HG03103 (cell line): ENCODE measurements at regions not wholly inside any gene's neighbourhood (a gene's known extent, or its start where the extent isn't known, plus 50 kb on each side); places are given as distances from the start of the nearest gene placed in this dataset.

ENCODE experiments used
- ATAC-seq: cut with Tn5 transposase; IDR thresholded peaks from one replicate; pipeline ENCODE4 v1.9.1; 2021; ENCODE audit warnings: low read depth; ENCODE audit not compliant: unreplicated experiment

DNA sequence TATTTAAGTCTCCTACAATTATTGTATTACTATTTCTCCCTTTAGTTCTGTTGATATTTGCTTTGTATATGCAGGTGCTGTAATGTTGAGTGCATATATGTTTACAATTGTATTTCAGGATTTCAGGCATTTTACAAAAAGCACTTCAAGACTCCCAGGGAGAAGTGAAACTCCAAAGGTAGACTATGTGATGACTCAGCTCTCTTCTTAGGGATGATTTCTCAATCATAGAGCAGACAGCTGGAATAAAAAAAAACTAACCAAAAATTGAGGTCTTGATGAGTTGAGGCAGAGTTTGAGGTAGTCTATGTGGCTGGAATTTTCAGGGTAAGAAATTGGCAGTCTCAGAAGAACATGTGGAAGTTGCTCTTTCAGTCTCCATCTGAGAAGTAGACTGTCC, 786.1 kb downstream of the TFAP2A start:
- no peak for ATAC-seq

DNA sequence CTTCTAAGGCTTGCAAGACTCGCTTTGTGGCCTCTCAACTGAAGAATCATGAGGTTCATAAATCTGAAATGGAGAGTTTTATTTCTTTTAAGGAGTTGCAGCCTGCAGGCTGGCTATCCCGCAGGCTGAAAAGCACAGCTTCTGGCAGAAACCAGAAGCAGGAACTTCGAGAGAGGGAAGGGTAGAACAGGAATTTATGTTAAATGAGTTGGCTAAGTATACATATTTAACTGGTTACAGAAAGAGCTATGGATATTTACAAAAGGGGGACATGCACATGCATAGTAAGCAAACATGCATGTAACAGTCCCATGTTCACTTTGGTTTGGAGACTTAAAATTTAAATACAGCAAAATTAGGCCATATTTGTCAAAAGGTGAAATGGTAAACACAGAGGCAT, 787.0 kb downstream of the TFAP2A start:
- ATAC-seq: no peak

DNA sequence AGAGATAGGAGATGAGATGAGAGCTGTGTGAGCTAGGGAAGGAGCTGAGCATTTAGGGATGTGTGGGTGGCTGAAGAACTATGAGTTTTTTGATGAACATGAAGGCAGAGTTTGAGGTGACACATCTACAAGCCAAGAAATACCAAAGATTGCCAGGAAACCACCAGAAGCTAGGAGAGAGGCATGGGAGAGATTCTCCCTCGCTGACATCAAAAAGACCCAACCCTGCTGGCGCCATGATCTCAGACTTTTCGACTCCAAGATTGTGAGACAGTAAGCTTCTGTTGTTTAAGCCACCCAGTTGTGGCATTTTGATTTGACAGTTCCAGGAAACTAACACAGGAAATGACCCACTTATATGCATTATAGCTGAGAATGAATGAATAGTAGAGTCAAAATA, 790.9 kb downstream of the TFAP2A start:
- ATAC-seq: no peak

DNA sequence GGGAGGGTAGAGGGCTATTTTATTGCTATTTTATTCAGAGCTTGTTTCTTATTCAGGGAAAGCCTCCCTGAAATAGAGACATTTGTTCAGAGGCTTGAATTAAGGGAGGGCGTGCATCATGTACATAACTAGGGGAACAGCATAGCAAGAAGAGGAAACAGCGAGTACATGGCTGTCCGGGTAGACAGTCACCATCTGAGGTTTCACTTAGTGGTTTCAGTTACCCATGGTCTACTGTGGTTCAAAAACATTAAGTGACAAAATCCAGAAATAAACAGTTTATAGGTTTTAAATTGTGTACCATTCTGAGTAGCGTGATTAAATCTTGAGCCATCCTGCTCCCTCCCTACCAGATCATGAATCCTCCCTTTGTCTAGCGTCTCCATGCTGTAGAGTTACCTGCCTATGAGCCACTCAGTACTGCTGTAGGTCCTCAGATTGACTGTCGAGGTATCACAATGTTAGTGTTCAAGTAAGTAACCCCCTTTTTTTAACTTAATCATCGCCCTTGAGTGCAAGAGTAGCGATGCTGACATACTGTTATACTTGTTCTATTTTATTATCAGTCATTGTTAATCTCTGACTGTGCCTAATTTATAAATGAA, 791.5 kb downstream of the TFAP2A start:
- ATAC-seq: no peak

DNA sequence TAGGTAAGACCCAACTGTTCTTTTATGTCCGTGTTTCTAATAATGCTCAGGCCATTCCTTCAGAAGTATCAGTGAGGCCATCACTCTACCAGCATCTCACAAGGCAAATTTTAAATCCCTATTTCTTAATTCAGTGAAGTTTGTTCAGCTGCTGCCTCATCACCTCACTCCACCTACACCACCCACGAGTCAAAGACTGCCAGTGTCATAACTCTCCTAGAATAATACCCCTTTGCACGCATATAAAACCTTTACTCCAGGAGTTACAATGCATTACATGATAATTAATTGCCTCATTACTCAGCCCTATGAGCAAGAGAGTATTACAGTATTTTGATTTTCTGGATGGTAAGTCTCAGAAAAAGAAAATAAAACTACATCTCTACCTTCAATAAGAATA, 793.6 kb downstream of the TFAP2A start:
- ATAC-seq: no peak

DNA sequence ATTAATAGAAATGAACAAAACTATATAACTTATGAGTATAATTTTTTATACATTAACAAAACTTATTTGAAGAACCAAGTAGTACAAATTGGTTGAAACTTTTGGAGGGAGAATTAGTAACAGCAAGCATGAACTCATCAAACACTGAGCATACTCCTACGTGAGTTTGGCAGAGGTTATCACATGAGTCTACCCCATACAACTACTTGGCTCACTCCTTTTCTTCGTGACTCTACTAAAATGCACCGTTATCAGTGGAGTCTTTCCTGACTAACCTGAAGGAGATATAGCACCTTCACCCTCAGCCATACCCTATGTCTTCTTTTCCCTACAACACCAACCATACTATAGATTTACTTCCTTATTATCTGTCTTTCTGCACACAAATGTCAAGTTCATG, 794.2 kb downstream of the TFAP2A start:
- ATAC-seq: no peak

DNA sequence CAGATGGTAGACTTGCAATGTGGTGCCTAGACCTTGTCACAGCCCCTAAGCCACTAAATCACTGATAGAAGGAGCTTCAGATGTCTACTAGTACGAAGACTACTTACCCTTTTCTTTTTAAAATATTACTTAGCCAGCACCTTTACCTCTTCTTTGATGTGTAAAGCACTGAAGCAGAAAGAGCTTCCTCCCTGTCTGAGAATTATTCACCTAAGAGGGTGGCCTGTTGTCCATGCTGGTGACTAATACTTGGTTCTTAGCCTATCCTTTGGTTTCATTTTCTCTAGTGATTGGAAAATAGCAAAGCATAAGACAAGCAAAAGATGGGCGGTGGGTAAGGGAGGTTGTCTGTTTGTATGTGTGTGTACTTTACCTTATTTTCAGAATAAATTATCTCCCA, 794.6 kb downstream of the TFAP2A start:
- ATAC-seq: no peak

DNA sequence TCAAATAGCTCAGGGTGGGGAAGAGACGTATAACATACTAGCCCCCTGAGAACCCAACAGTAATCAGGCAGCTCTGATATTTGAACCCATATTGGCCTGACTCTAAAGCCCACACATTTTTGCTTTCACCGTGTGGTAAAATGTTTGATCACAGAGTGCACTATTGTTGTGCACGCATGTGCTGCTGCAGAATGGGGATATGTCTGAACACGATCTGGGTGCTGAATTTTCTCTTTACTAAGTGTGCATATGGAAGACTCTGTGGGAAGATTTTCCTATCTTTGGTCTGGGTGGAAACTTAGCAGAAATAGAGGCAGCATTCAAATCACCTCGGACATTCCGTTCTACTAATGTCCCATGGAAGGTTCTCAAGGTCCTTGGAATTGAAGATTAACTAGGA, 800.1 kb downstream of the TFAP2A start:
- no peak for ATAC-seq

DNA sequence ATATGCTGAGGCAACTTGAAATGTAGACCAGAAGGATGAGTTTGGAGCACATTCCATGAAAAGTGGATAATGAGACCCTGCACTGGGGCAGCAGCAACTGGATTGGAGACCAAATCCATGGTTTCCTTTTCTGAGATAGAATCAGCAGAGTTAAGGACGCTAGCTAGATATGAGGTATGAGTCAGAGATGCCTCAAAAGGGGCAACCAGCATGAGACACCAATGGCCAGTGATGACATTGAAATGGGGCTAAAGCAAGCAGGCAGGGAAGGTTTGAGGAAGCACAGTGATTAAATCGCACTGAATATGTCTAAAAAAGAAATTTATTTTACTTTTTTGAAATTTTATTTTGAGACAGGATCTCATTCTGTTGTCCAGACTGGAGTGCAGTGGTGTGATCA, 802.4 kb downstream of the TFAP2A start:
- no peak for ATAC-seq

DNA sequence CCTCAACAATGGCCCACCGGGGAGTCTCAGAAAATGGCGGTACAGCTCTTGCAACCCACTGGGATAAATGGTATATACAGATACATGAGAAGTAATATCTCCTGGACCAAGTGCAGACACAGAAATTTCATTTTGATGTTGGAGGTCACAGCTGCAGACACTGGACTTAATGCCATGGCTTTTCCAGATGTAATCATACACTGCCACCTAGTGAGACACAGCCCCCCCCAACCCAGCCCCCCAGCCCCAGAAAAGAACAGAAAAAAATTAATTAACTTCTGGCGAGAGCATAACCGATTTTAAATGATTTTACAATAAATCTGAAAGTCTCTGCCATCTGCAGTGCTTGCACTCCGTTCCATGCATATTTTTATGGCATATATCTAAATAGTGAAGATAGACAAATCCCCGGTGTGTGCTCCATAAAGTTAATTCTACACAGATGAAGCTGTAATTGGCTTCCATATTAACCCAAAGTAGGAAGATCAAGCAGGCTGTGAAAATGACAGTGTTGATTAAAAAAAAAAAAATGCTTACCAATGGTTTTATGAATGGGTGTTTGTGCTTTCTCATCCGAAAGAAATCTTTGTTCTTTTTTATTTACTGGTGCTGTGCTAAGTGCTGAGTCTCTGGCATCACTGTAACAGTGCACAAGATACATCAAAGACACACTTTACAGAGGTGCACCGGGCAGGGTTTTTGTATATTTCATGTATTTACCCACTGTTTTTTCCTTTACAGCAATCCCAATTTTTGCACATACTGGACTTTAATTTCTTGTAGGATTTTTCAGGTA, 804.1 kb downstream of the TFAP2A start:
- no peak for ATAC-seq

DNA sequence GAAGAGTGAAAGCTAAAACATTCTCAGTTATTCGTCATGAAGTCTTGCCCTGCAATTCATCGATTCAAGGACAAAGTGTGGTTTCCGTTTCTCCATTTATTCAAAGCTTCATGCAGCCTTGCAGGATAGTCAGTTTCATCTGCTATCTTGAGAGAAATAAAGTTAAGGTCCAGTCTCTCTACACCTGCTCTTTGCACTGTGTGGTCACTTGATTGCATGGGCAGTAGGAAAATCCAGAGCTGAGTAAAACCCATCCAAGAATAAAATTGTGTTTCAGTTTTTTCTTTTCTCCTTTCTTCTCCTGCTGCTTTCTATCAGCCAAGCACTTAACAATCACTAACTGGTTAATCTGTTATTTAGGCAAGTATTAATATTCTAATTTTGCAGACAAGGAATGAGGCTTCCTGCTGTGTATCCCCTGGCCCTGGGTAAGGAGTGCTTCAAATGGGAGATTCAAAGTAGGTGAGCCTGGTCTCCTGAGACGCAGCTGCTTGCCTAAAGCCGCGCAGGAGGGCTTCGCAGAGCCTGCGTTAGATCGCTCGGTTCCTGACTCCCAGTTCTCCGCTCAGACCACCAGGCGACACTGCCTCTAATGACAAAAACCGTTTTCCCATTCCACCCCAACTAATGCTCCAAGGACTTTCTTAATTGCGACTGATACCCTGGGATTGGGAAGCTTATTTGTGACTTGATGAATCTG, 808.3 kb downstream of the TFAP2A start:
- no peak for ATAC-seq

DNA sequence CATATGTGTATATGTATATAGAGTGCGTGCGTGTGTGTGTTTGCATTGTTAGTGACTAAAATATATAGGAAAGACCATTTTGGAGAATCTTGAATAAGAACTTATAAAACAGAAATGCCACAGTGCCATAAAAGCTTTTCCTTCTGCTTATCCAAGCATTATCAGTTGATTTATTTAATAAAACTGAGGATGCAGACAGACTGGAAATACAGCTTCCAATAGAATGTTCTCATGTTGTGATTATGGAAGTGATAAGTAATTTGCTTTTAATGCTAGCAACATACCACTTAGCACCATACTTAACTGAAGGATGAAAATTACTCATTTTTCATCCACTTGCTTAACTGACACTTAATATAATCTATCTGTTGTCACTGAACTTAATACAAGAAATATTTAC, 820.1 kb downstream of the TFAP2A start:
- ATAC-seq: no peak

DNA sequence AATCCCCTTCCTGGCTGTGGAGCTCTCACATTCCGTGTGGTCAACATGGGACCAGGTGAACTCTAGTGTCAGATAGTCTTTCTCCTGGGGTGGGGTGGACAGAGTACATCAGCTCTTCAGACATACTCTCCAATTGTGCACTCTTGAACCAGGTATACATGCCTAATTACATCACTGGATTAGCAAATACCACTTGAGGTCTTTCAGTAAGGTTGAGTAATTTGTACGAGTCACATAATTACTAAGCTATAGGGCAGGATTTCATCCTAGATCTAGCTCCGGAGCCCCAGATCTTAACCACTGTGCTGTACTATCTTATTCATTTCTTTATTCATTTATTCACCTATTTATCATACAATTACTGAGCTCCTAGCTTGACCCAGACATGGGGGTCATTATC, 821.3 kb downstream of the TFAP2A start:
- ATAC-seq: no peak

DNA sequence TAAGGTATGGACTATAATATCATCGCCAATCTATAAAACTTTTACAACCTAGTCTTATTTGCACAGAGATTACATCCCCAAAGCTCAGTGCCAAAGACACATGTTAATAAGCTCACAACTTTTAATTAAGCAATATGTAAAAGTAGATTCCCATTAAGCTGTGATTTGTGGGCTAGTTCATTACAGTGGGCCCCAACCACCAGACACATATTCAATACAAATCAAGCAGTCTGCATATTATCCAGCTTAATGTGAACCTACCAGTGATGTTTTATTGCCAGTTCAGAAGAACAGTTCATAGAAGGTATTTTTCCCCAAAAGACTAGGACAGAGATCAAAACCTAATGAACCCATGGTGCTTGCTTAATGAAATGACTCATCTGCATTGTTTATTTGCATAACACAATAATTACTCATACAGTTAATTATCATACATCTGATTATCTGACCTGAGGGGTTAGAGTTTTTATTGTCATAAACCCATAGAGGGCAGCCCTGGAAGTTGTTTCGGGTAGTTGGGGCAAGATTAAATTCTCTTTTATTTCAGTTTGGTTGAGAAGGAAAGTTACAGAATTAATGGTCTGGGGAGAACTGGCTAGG, 831.0 kb downstream of the TFAP2A start:
- no peak for ATAC-seq

DNA sequence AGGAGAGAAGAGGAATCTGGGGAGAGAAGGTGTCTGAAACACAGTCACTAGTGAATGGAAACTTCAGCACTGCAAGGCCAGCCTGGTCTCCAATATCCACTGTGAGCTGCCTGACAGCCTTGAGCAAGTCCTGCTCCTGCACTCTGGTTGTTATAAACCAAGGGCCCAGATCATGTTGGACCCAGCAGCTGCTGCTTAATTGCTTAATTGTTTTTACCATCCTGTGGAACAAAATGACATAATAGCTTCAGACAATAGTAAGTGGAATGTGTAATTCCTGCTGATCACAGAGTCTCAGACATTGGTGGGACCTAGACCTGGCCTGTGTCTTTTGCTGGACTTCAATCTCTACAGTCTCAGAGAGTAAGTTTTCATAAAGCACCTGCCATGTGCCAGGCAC, 833.7 kb downstream of the TFAP2A start:
- no peak for ATAC-seq

DNA sequence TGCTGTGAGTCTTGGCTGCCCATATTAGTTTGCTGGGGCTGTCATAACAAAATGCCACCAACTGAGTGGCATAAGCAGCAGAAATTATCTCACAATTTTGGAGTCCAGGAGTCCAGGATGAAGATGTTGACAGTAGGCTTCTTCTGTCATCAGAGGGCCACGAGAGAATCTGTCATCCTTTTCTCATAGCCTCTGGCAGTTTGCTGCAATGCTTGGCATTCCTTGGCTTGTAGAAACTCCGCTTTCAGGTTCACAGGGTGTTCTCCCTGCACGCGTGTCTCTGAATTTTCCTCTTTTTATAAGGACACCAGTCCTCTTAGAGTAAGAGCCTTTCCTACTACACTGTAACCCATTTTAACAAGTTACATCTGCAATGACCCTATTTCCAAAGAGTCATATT, 838.4 kb downstream of the TFAP2A start:
- ATAC-seq: no peak

DNA sequence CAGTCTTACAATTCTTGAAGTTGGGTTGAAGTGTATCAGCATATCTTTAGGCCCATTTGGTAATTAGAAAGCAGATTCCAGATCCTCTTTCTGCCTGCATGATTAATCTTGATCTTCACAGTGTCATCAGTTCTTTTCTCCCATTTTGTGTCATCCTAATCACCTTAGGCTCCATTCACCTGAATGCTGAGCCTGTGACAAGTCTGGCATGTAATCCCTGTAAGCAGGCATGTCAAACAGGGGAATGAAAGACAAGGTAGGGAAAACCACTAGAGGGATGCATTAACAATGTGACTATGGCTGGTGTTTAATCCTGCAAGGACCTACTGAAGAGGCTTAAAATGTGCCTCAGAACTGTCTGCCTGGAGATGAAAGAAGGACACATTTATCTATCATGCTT, 848.8 kb downstream of the TFAP2A start:
- no peak for ATAC-seq

DNA sequence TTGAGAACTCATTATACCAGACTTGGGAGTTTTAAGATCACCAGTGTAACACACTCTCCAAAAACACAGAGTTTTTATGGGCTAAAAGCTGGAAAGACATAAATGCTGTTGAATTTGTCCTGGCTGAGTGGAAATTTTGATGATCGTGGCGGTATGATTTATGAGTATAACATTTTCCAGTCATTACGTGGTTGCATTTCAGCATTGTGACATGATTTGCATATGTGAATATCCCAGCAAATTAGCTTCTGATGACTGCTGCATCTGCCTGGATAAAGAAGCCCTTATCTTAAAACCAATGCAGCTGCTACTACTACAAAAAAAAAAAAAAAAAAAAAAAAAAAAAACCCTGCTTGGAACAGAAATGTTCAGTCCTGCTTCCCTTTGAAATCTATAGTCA, 850.9 kb downstream of the TFAP2A start:
- no peak for ATAC-seq

DNA sequence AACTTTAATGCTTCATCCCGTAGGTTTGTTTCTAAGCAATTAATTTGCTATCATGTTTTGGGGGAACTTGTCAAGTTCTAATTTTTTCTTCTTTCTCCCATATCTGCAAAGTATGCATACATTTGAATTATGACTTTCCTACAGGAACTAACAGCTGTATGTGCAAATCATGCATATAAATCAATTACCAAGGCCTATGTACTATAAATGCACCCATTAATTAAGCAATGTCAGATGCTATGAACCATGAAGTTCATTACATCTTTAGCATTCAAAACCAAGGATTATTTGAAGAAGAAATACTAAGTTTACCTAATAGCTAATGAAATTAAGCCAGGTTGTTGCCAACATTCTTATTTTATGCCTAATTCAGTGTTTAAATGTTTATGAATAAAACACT, 851.3 kb downstream of the TFAP2A start:
- no peak for ATAC-seq

DNA sequence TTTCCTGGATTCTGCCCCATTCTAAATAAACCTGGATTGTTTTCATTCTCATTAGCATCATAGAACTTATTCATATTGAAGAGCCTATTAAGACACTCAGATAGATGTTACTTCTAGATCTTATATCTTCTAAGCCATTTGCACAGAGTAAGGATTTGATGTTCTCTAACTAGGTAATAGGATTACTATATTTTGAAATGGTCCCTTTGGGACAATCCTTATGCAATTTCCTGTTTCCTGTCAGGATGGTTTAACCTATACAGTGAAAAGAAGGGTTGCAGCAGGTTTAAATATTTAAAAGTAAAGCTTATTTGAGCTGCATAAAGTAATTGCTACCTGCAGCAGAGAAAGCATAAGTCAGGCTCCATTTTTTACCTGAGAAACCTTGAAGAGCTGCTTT, 860.1 kb downstream of the TFAP2A start:
- ATAC-seq: no peak

DNA sequence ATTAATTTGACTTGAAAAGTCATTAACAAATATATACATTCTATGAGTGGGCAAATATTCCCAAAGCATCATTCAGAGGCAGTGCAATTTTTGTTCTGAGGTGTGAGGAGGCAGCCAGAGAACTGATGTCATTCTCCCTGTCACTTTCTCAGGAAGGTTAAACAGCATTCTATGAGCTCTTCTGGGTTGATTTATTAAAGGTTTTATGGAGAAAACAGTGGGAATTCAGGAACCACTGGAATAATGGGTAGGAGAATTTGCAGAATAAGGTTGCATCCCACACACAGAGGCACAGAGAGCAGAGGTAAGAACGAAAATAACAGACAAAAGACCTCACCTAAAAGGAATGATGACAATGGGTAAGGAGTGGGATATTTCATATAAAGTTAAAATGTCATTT, 860.6 kb downstream of the TFAP2A start:
- no peak for ATAC-seq

DNA sequence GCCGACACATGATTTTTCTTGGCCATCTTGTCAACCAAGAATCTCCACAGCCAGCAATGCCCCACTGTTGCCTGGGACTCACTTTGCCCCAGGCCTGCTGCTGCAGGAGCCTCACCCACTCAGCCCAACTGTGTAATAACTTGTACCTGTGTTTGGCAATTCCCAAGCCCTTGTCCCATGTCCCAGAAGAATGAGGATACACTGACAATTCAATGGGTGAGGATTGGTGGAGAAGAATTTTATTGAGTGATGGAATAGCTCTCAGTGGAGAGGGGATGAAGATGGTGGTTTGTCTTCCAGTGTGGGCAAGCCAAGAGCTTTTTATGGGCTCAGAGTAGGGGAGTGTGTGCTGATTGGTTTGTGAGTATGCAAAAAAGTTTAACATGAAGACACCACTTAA, 861.9 kb downstream of the TFAP2A start:
- no peak for ATAC-seq
